Fibroblast of lung (primary cell): ENCODE measurements at regions not wholly inside any gene's neighbourhood (a gene's known extent, or its start where the extent isn't known, plus 50 kb on each side); places are given as distances from the start of the nearest gene placed in this dataset.
A peak's percentile ranks its signal among the peaks of the same experiment; 100 is the strongest.

Experiments used
- DNase-seq, 2 donors: peaks; one replicate each; pipeline versions ENCODE4 v3.0.0 to v3.0.0-alpha.2; 2010; ENCODE audit warnings: low read depth in 2 of 2
- H2AFZ ChIP-seq: 2 replicates; pipeline ENCODE4 v1.5.1; 2012; ENCODE audit warnings: low read length, control low read depth, inconsistent platforms
- H3K27ac ChIP-seq: 2 replicates; pipeline ENCODE4 v1.5.1; 2011; ENCODE audit warnings: low read length, control low read depth; ENCODE audit not compliant: insufficient read depth
- H3K27me3 ChIP-seq: 2 replicates; pipeline ENCODE4 v1.5.1; 2011; ENCODE audit warnings: mild to moderate bottlenecking, low read length; ENCODE audit not compliant: control insufficient read depth, insufficient read depth
- H3K36me3 ChIP-seq: 2 replicates; pipeline ENCODE4 v1.5.1; 2011; ENCODE audit warnings: low read length; ENCODE audit not compliant: control insufficient read depth, insufficient read depth
- H3K4me1 ChIP-seq: 2 replicates; pipeline ENCODE4 v1.5.1; 2011; ENCODE audit warnings: low read length; ENCODE audit not compliant: control insufficient read depth, insufficient read depth; ENCODE audit errors: extremely low read depth
- H3K4me2 ChIP-seq: 2 replicates; pipeline ENCODE4 v1.5.1; 2011; ENCODE audit warnings: low read length, control low read depth; ENCODE audit not compliant: insufficient read depth; ENCODE audit errors: extremely low read depth
- H3K4me3 ChIP-seq, 4 experiments: fragments of 200-600 bp in 1 of 4; sonication (generic) in 1 of 4; replicated peaks in 1 of 4; 2 replicates each; pipeline ENCODE4 v1.5.1; 2011 to 2016; ENCODE audit warnings: low read length in 4 of 4, low read depth in 3 of 4, mild to moderate bottlenecking in 3 of 4, control low read depth in 2 of 4, inconsistent platforms in 1 of 4, mixed read lengths in 1 of 4; ENCODE audit not compliant: insufficient read depth in 1 of 4; ENCODE audit errors: control extremely low read depth in 1 of 4
- H3K79me2 ChIP-seq: 2 replicates; pipeline ENCODE4 v1.5.1; 2012; ENCODE audit warnings: mild to moderate bottlenecking, low read length, inconsistent platforms; ENCODE audit not compliant: control insufficient read depth, insufficient read depth
- H3K9ac ChIP-seq: 2 replicates; pipeline ENCODE4 v1.5.1; 2011; ENCODE audit warnings: mild to moderate bottlenecking, low read length, control low read depth; ENCODE audit not compliant: insufficient read depth
- H3K9me3 ChIP-seq: 2 replicates; pipeline ENCODE4 v1.5.1; 2012; ENCODE audit warnings: low read depth, low read length; ENCODE audit not compliant: control insufficient read depth, insufficient read depth
- H4K20me1 ChIP-seq: 2 replicates; pipeline ENCODE4 v1.5.1; 2011; ENCODE audit warnings: low read length; ENCODE audit not compliant: control insufficient read depth, insufficient read depth; ENCODE audit errors: extremely low read depth
- EZH2 ChIP-seq: IDR thresholded peaks from 2 replicates; pipeline ENCODE4 v1.5.1; 2012; ENCODE audit warnings: low read length, control low read depth, mild to moderate bottlenecking; ENCODE audit errors: missing control alignments
- TF ChIP-seq, protein P1 (sequence below), 2 donors: IDR thresholded peaks in 1 of 2; conservative IDR thresholded peaks in 1 of 2; 1 replicate in 1 of 2; 2 replicates in 1 of 2; pipeline ENCODE4 v1.5.1; 2011 to 2012; ENCODE audit warnings: low read length in 2 of 2, control low read depth in 1 of 2, inconsistent platforms in 1 of 2, low read depth in 1 of 2, mild to moderate bottlenecking in 1 of 2

GRCh38 chr1:10942542-10942912 is 69.9 kb upstream of the TARDBP start:
- Histone ChIP-seq H3K4me1 (no peaks in the 10 kb centered on the region), H2AFZ (no peak overlapping the region), H3K9me3 (no peaks in the 10 kb centered on the region), H3K4me2 (no peak overlapping the region), H3K27me3 (peaks cover 8% of the 10 kb centered on the region), H4K20me1 (no peaks in the 10 kb centered on the region), H3K9ac (no peak overlapping the region), H3K27ac (no peak overlapping the region), H3K79me2 (no peaks in the 10 kb centered on the region), H3K4me3 (no peak overlapping the region), H3K36me3 (no peaks in the 10 kb centered on the region)
- TF ChIP-seq, protein P1, sequence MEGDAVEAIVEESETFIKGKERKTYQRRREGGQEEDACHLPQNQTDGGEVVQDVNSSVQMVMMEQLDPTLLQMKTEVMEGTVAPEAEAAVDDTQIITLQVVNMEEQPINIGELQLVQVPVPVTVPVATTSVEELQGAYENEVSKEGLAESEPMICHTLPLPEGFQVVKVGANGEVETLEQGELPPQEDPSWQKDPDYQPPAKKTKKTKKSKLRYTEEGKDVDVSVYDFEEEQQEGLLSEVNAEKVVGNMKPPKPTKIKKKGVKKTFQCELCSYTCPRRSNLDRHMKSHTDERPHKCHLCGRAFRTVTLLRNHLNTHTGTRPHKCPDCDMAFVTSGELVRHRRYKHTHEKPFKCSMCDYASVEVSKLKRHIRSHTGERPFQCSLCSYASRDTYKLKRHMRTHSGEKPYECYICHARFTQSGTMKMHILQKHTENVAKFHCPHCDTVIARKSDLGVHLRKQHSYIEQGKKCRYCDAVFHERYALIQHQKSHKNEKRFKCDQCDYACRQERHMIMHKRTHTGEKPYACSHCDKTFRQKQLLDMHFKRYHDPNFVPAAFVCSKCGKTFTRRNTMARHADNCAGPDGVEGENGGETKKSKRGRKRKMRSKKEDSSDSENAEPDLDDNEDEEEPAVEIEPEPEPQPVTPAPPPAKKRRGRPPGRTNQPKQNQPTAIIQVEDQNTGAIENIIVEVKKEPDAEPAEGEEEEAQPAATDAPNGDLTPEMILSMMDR (conservative IDR thresholded peaks at IDR 0.05 in 1 of 2, IDR thresholded peaks at IDR 0.05 in 1 of 2; ENCODE audit: low read depth in 1 of 2, low read length in 2 of 2) = no peak
- TF ChIP-seq EZH2 = no peak
- no peak for DNase-seq

GRCh38 chr1:10943041-10943440 is 69.4 kb upstream of the TARDBP start:
- Histone ChIP-seq H4K20me1 (no peaks in the 10 kb centered on the region), H3K4me2 (no peak overlapping the region), H3K4me3 (no peak overlapping the region), H2AFZ (no peak overlapping the region), H3K9me3 (no peaks in the 10 kb centered on the region), H3K27ac (no peak overlapping the region), H3K79me2 (no peaks in the 10 kb centered on the region), H3K9ac (no peak overlapping the region), H3K4me1 (no peaks in the 10 kb centered on the region), H3K27me3 (peaks cover 8% of the 10 kb centered on the region), H3K36me3 (no peaks in the 10 kb centered on the region)
- no peak for DNase-seq
- no peak for TF ChIP-seq EZH2
- TF ChIP-seq, protein P1 (conservative IDR thresholded peaks at IDR 0.05 in 1 of 2, IDR thresholded peaks at IDR 0.05 in 1 of 2; ENCODE audit: low read depth in 1 of 2, low read length in 2 of 2) = no peak

DNA sequence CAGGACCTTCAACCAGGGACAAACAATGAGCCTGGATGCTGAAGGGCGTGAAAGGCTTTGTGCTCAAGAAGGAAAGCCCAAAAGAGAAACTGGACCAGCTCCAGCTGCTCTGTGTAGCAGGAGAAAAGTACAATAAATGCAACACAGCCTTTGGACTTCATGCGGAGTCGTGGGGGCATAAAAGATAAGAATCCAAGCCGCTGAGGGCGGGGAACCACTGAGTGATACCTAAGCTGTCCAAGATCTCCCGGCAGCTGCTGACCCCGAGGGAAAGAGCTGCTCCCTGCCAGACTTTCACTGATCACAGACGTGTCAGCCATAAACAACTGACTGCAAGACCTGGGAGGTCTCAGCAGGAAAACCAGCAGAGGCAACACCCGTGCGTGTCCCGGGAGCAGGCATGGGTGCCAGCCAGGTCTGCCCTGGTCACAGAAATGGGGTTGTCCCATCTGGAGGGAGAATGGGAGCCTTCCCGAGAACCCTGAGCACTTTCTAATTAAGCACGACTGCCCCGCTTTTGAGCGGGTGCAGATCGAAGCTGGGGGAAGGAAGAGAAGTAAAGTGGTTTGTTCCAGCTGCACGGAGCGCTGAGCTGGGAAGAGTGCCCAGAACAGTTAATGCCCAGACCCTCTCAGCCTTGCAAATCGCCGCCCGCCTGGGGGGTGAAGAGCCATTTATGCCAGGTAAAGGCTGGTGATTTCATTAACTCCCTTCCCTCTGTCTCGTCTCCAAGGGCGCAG is 68.3 kb upstream of the TARDBP start:
- no peak overlapping the region for H3K9ac ChIP-seq
- no peaks in the 10 kb centered on the region for H3K79me2 ChIP-seq
- H3K27ac ChIP-seq = no peak overlapping the region
- DNase-seq = peak; percentile 20 to 34
- peak overlapping the region; percentile 13 to 45 (median 36) for H3K4me3 ChIP-seq
- peak overlapping the region; percentile 38 for H2AFZ ChIP-seq
- no peaks in the 10 kb centered on the region for H3K36me3 ChIP-seq
- peak overlapping the region; percentile 74 for H3K4me2 ChIP-seq
- TF ChIP-seq EZH2 = no peak
- TF ChIP-seq, protein P1 (conservative IDR thresholded peaks at IDR 0.05 in 1 of 2, IDR thresholded peaks at IDR 0.05 in 1 of 2; ENCODE audit: low read depth in 1 of 2, low read length in 2 of 2) = no peak
- H3K27me3 ChIP-seq = peaks cover 5% of the 10 kb centered on the region
- no peaks in the 10 kb centered on the region for H3K4me1 ChIP-seq
- no peaks in the 10 kb centered on the region for H3K9me3 ChIP-seq
- no peaks in the 10 kb centered on the region for H4K20me1 ChIP-seq
